ENCODE measurements at regions not wholly inside any gene's neighbourhood (a gene's known extent, or its start where the extent isn't known, plus 50 kb on each side); places are given as distances from the start of the nearest gene placed in this dataset.

GRCh38 chr7:131197920-131198615 is 129.6 kb upstream of the MKLN1 start:
- TF ChIP-seq POLR2A (IDR thresholded peaks at IDR 0.05): no peak
- TF ChIP-seq CTCF (IDR thresholded peaks at IDR 0.05): no peak
